ENCODE measurements at regions not wholly inside any gene's neighbourhood (a gene's known extent, or its start where the extent isn't known, plus 50 kb on each side); places are given as distances from the start of the nearest gene placed in this dataset.

DNA sequence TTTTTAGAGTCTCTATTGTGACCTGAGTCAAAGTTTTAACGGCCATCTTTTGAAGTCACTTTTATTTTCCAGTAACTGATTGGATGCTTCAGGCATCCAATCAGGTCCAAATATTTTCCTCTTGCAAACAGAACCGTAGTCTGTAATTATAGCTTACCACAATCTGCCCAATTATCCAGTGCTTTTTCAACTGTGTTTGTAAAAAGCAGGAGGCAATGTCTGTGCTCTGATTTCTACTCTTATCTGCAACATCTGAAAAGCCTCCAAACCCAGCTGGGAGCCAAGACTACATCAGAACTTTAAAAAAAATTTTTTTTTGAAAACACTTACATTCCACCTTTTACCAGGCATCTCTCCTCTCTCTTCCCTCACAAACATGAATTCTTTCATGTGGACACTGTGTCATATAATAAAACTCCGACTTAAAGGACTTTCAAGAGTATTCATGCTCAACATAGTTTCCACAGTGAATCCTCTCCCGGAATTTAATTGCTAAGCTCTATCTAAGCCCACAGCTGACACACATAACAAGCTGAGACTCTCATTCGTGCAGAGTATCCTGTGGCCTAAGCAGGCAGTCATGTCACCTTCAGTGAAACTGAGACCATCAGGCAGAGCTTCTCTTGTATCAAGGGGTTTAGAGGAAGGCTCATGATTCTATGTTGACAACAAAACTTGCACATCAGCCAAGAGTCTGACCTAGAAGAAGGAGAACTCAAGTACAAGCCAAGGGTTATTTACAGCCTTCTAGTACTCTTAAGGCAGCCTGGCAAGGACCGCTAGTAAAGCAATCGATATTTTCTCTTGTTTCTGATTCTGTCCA lies 272.7 kb downstream of the TLE1 start (continued):
- TF ChIP-seq CTBP2 (IDR thresholded peaks at IDR 0.05; ENCODE audit: borderline replicate concordance, insufficient read depth, insufficient read length, low read length) = no peak
- no peak for TF ChIP-seq YY1 (IDR thresholded peaks at IDR 0.05; ENCODE audit: low read depth, low read length)
- no peak for TF ChIP-seq TAF7 (optimal IDR thresholded peaks at IDR 0.05; ENCODE audit: borderline replicate concordance, low read depth, low read length)
- TF ChIP-seq CREB1 (IDR thresholded peaks at IDR 0.05) = no peak
- no peak for TF ChIP-seq RNF2 (IDR thresholded peaks at IDR 0.05; ENCODE audit: borderline replicate concordance, low read depth, low read length, missing control alignments, poor library complexity, severe bottlenecking)
- no peak for TF ChIP-seq ASH2L (IDR thresholded peaks at IDR 0.05; ENCODE audit: low read length)
- TF ChIP-seq KDM4A (IDR thresholded peaks at IDR 0.05; ENCODE audit: low read depth, low read length, severe bottlenecking) = no peak
